SW480 (cell line): ENCODE measurements at regions not wholly inside any gene's neighbourhood (a gene's known extent, or its start where the extent isn't known, plus 50 kb on each side); places are given as distances from the start of the nearest gene placed in this dataset.
A peak's percentile ranks its signal among the peaks of the same experiment; 100 is the strongest.

Experiments
- DNase-seq: peaks from one replicate; pipeline ENCODE4 v3.0.0-alpha.2; 2016; ENCODE audit warnings: low spot score

DNA sequence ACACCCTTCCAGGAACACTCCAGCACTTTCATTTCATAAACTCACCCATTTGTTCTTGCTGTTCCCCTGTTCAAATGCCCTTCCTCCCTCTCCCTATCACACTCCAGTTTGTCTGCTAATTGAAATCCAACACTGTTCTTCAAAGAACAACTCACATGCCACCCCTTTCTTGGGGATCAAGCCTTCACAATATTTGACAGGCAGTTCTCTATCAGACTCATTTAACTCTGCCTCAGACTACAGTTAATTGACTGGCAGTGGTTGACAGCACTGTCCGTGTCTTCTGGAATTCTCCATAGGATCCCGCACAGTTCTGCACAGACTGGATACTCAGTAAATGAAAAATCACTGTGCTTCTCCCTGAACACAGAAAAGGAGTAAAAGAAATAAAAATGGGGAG lies 87.8 kb downstream of the PMP22 start:
- DNase-seq: no peak

DNA sequence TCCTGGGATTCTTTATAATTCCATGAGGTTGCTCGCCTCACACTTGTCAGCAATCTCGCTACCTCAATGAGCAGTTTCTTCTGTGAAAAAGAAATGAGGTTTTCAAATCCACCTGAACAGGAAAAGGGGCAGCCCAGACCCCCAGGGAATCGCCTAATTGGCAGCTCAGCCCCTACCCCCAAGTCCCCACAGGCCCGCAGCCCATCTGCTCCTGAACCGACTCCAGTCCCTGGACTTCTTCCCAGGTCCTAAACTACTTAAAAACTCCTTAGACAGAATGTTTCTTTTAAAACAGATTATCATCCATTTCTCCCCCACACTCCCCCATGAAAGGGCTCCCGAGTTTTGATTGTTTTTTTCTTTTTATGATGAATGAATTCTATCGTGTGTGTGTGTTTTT lies 89.8 kb downstream of the PMP22 start:
- no peak for DNase-seq

DNA sequence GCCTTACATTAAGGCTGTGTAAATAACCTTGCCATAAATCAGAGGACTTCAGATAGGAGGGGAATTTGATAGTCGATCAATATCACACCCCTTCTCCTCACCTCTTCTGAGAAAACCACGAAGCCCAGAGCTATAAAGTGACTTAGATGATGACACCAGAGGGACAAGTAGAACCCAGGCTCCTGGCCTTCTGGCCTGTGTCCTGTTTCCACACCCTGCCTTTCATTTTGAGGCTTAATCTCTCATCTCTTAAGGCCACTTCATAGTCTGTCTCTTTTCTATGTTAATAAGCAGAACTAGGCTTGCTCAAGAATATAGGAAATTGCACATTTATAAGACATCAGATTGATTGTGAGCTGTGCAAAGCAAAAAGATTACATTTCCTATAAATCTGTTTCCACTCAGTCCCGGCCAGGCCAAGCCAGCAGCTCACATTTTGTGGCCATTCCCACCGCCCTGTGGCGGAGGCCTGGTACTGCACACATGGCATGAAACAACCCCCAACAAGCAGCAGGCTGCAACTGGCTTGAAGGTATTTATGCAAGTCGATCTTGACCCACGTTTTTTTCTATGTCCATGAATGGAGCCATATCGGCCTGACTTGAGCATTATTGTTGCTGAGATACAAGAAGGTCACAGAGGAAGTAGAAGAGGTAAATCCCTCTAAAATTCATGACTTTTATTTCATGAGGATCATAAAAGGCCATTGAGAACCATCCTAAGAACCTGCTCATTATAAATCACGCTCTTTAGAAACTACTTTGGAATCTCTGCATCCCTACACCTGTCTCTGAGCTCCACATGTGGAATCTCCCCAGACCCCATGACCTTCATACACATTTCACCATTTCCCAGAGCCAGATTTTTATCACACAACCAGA lies 93.7 kb downstream of the PMP22 start:
- DNase-seq: peak; percentile 61

DNA sequence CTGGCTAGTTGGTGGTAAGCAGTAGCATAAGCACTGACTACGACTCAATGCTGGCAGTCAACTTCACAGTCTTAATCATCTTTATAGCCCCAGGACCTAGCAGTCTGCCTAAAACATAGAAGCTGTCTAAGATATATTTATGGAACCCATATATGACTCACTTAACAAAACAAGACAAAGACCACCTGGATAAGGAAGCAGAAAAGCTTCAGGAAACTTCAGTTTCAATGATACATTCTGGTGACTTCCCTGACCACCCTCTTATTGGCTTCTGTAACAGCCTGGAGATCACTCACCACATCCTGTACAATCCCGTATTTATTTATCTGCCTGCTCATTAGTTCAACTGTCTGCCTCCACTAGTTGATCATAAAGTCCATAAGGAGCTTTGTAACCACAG lies 95.5 kb downstream of the PMP22 start:
- DNase-seq: no peak

DNA sequence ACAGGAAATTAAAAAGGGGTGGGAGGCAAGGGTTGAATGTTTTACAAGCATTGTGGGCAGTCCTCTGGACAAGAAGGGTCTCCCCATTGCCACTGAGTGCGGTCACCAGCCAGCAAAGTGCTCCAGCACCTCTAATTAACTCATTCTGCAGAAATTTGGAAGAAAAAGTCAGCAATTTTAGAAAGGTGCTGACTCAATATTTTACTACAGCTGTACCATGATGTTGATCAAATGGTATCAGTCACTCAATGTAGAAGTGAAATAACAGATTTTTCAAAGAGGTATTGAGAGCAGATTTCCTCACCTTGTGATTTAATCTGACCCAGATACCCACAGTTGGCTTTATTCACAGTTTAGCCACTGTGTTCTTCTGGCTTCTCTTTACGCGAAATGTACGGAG lies 96.7 kb downstream of the PMP22 start:
- no peak for DNase-seq

GRCh38 chr17:15161395-15161794 lies 103.7 kb downstream of the PMP22 start:
- no peak for DNase-seq

- DNase-seq: no peak
These were observed 108.1 kb downstream of the PMP22 start for GRCh38 chr17:15157051-15157450.

DNA sequence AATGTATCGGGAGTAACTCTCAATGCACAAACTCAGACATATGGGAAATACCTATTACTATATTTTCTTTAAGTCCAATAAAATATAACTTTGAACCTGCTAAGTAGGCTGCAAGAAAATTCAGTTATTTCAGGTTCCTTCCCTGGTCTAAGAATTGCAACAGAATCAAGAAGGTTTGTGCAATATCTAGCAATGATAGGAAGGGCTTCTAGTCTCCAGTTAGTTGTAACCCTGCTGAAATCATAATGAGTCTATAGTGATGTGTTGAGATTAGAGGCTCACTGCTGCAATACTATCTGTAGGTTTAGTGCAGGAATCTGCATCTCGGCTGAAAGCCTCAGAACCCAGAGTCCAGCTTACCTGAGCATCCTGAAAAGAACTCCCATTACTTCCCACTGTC lies 110.5 kb downstream of the PMP22 start:
- DNase-seq: no peak

DNA sequence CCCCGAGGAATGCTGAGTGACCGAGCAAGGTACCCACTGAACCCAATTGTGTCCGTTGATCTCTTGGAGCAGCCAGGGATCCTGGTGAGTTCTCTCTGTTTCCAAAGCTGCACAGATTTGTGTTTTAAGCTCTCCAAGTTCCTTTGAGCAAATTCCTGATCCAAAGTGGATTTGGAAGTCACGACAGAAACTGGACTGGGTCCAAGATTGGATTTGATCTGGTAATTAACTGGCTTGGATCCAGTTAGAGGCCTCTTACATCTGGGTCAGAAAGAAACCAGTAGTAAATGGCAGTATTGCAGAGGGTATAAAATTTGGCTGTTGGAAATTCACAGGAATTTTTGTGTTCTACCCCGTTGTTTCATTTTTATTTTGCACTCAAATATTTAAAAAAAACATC lies 119.5 kb downstream of the PMP22 start:
- DNase-seq: no peak

DNA sequence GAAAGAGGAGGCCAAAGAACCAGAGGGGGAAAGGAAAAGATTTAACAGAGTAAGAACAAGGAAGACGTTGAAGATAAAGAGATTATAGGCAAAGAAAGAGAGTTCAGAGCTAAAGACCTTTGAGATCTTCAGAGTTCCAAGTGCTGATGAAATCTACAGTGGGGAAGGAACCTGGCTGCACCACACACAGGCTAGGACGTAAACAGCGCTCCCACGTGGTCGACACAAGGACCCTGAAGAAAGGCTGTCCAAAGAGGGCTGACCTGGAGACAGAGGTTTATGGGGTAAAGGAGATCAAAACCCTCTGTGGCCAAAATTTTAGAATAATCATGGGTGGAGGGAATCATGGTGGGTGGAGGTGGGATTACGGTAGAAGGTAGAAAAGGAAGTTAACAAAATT lies 121.6 kb downstream of the PMP22 start:
- no peak for DNase-seq

GRCh38 chr17:15134363-15134762 lies 130.8 kb downstream of the PMP22 start:
- no peak for DNase-seq

GRCh38 chr17:15133826-15134225 lies 131.3 kb downstream of the PMP22 start:
- DNase-seq: no peak

- no peak for DNase-seq
These were observed 132.0 kb downstream of the PMP22 start for GRCh38 chr17:15133143-15133542.

- no peak for DNase-seq
These were observed 134.7 kb downstream of the PMP22 start for GRCh38 chr17:15130426-15130825.

DNA sequence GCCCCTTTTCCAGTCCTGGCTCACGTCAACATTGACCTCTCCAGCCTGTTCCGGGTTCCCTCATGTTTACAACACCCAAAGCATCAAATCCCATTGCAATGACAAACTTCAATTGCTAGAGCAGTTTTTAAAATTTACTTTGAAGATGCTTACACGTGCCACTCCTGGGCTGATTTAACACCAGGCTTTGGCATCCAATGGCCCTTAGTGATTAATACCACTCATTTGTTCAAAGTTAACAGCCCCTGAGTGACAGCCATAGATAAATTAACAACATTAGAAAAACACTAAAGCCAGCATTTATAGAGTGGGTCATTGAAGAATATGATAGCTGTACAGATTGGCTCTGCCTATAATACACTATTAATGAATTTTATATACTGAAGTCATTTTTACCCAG lies 135.1 kb downstream of the PMP22 start:
- DNase-seq: no peak

DNA sequence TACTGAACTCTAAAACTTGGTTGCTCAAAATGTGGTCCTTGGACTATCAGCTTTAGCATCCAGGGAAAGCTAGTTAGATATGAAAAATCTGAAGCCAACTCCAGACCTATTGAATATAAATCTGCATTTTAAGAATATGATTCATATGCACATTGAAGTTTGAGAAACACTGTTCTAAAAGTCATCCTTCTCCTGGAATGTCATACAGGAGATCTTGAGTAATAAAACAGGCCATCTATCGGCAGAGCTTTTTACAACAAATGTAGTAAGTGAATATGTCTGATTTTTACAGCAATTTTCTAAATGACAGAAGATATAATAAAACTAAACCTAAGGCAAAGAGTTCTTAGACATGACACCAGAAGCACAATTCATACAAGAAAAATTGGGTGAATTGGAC lies 140.4 kb downstream of the PMP22 start:
- DNase-seq: no peak

- DNase-seq: no peak
These were observed 140.9 kb downstream of the PMP22 start for GRCh38 chr17:15124264-15124595.

- DNase-seq: no peak
These were observed 141.4 kb downstream of the PMP22 start for GRCh38 chr17:15123593-15124263.

- no peak for DNase-seq
These were observed 142.3 kb downstream of the PMP22 start for GRCh38 chr17:15122857-15123256.

DNA sequence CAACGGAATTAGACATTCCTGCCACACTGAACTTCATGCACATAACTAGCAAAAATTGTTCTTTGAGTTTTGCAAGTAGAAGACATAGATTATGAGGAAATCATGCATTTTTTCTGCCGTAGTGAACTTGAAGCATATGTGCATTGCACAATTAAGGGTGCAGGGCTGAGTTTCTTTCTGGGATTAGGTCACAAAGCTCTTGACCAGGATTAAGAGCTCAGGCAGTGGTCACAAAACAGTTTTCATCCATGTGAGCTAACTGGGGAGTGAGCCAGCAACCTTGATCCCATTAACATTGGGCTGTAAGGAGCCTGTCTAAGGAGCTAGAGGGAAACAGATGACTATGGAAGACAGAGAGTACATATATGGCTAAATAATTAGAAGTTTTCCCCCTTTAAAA lies 143.7 kb downstream of the PMP22 start:
- DNase-seq: no peak

DNA sequence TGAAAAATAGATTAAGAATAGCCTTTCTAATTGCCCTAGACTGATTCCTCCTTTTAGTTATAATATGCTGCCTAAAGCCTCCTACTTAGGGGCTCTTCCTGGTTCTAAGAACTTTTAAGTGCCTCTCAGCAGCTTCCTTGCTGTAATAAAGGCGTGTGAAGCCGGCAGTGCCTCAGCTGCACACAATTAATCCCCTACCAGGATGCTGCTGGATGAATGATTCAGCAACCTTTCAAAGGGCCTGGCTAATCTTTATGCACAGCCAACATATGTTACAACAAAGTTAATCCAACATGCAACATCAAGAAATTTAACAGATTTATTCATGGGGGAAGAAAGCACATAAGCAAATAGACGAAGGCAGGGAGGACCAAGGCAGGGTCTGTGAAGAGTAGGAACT lies 145.2 kb downstream of the PMP22 start:
- no peak for DNase-seq

GRCh38 chr17:15117239-15117638 lies 147.9 kb downstream of the PMP22 start:
- no peak for DNase-seq

GRCh38 chr17:15112846-15113617 lies 152.1 kb downstream of the PMP22 start:
- DNase-seq: peak; percentile 9
